Right ventricle myocardium superior (tissue), 1 donor: ENCODE measurements at regions not wholly inside any gene's neighbourhood (a gene's known extent, or its start where the extent isn't known, plus 50 kb on each side); places are given as distances from the start of the nearest gene placed in this dataset.
"Not testable (repeated sequence)": the region's sequence is repeated elsewhere in the genome, so short reads cannot be mapped to it uniquely, and the experiment has no call there.

Experiments used
- ATAC-seq: fragments of 200-7000 bp; cut with Tn5 transposase; one replicate; pipeline ENCODE4 v1.9.1; 2020; ENCODE audit warnings: mild to moderate bottlenecking; ENCODE audit not compliant: poor library complexity
- DNase-seq: peaks from one replicate; pipeline ENCODE4 v3.0.0-alpha.2; 2020
- intact Hi-C: fragments of 100-400 bp; cut with DNase I; formaldehyde crosslinking; loops from one replicate; pipeline ENCODE4 v1.11.2; 2022
- donor health status: DM: no; HTN: yes; CAD: no; lungs with severe emphysema.

GRCh38 chr2:83233781-83234180 is 1225.3 kb downstream of the SUCLG1 start:
- ATAC-seq (no peak), DNase-seq (no peak)
- intact Hi-C loops, result no loop called here

GRCh38 chr2:83233326-83233725 is 1225.8 kb downstream of the SUCLG1 start:
- no peak for DNase-seq
- intact Hi-C loops, result no loop called here
- ATAC-seq, result no peak

DNA sequence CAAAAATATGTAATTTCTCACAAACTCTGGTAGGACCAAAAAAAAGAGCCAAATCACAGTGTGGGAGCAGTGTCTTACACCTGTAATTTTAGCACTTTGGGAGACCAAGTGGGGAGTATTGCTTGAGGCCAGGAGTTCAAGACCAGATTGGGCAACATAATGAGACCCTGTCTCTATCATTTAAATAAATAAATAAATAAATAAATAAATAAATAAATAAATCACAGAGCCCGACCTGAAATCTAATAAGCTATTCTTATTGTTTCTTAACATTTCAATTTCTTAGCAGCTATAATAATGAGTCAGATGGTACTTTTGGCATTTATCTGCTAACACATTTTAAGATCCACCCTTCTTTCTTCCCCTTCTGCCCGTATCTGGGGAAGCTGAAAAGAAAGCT is 1229.6 kb downstream of the SUCLG1 start:
- intact Hi-C loops, result no loop called here
- DNase-seq, result no peak
- no peak for ATAC-seq

GRCh38 chr2:83224591-83225200 is 1234.4 kb downstream of the SUCLG1 start:
- DNase-seq, result no peak
- no peak for ATAC-seq
- intact Hi-C loops, result no loop called here

GRCh38 chr2:83221258-83221657 is 1237.8 kb downstream of the SUCLG1 start:
- intact Hi-C loops, result no loop called here
- no peak for DNase-seq
- ATAC-seq, result no peak

DNA sequence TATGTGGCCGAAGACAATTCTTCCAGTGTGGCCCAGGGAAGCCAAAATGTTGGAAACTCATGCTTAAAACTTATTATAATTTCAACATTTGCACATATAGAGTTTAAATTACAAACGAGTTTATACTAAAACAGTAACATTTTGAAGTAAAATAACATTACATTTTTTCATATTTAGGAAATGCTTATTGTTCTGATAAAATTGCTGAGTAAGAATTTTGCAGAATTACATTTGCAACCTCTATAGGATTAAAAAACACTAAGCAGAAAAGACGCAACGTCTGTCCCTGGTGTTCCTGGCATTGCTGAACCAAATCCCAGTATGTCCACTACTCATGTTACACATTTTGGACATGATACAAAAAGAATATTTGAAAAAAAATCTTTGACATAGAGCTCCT is 1241.2 kb downstream of the SUCLG1 start:
- DNase-seq (no peak), ATAC-seq (no peak)
- intact Hi-C loops, result no loop called here

- ATAC-seq, result peak; percentile 73
- intact Hi-C loops, result no loop called here
- DNase-seq, result no peak
Observed at GRCh38 chr2:83196225-83196624, 1262.9 kb downstream of the SUCLG1 start.

GRCh38 chr2:83191316-83191715 is 1267.8 kb downstream of the SUCLG1 start:
- intact Hi-C loops, result no loop called here
- no peak for ATAC-seq
- DNase-seq, result no peak

DNA sequence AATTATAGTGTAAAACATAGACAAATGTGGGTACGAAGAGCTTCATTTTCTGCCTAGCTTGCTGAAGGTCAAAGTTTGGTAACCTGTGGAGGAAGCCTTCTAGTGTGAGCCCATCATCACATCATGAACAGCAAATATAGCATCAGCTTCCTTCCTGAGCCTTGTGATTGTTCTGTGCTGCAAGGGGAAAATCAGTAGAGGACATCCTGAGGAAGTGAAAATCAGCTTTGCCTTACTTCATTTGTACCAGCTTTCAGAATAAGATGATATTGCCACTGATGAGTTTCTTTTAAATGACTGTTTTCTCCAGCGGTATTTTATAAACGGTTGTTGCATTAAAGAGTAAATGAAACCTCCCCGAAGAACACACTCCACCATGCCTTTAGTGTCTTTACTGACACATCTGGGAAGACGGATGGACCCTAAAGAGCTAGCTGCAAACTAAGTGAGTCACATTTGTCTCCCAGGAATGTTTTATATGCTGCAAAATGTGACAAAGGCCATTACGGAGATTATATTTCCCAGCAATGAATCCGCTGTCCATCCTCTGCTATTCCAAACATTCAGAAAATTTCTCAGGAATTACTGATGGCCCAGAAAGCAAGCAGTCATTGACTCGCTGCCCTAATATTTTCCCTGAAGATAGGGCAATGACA is 1272.8 kb downstream of the SUCLG1 start:
- no peak for ATAC-seq
- DNase-seq, result no peak
- intact Hi-C loops, result no loop called here

- ATAC-seq, DNase-seq, intact Hi-C loops: not testable (repeated sequence)
Observed at GRCh38 chr2:83180862-83181530, 1278.1 kb downstream of the SUCLG1 start.

- ATAC-seq, result no peak
- intact Hi-C loops, result no loop called here
Observed at GRCh38 chr2:83176539-83176938, 1282.5 kb downstream of the SUCLG1 start.

DNA sequence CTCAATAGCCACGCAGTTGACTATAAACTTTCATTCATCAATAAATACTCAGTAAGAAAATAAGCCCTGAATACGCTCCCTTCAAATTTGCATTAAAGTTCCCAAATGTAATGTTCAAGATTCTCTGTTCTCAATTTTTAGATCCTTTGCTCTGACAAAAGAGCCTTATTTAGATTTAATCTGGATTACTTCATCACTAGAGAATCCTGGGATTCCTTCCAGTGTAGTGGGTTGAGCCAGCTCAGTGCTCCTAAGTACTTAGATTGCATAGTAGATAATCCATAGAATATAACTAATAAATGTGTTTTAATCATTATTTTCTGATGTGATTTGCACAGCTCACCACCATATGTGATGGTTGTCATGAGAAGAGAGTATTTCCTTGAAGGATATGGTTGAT is 1286.2 kb downstream of the SUCLG1 start:
- intact Hi-C loops, result no loop called here
- DNase-seq, result no peak
- no peak for ATAC-seq

More at GRCh38 chr2:83176539-83176938, 1282.5 kb downstream of the SUCLG1 start:
- DNase-seq, result no peak

- DNase-seq (no peak), ATAC-seq (no peak)
- intact Hi-C loops, result no loop called here
Observed at GRCh38 chr2:83168377-83168776, 1290.7 kb downstream of the SUCLG1 start.

DNA sequence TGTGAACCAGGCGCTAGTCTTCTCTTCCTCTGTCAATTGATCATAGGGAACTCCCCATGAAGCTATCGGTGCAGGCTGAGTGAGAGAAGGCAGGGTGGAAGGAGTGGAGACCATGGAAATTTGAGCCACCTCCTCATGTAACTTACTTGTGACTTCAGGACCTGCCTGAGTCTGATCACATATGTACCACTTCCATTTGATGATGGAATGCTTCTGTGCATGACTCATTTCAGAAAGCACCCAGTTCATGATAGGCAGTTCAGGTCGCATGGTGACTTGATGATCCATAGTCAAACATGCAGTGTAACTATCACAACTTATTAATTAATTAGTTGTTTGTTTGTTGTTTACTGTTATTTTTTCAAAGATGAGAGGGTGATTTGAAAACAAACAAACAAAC is 1296.7 kb downstream of the SUCLG1 start:
- intact Hi-C loops, result no loop called here
- DNase-seq (no peak), ATAC-seq (no peak)

DNA sequence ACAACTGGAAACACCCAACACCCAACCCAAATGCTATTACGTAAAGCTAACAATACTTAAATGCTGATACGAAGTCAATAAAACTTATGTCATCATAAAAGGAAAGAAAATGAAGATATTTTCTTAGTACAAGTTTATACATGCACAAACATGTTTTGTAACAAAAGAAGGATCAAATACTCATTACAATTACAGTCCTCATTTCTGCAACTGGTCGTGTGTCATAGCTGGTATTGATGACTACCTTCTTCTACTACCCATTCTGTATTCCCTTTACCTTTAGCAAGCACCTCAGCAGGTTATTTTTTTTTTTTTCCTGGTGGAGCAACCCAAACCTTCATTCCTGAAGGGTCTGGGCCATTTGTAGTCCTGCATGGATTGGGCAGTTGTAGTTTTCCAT is 1298.5 kb downstream of the SUCLG1 start:
- intact Hi-C loops, result no loop called here
- DNase-seq (no peak), ATAC-seq (no peak)

DNA sequence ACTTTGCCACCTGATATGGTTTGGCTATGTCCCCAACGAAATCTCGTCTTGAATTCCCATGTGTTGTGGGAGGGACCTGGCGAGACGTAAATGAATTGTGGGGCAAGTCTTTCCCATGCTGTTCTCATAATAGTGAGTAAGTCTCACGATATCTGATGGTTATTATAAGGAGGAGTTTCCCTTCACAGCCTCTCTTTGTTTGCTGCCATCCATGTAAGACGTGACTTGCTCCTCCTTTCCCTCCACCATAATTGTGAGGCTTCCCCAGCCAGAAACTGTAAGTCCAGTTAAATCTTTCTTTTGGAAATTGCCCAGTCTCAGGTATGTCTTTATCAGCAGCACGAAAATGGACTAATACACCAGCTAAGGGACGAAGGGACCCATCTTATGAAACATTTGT is 1303.3 kb downstream of the SUCLG1 start:
- DNase-seq (no peak), ATAC-seq (no peak)
- intact Hi-C loops, result no loop called here

- DNase-seq, result no peak
- intact Hi-C loops, result no loop called here
- no peak for ATAC-seq
Observed at GRCh38 chr2:83143946-83144345, 1315.1 kb downstream of the SUCLG1 start.

DNA sequence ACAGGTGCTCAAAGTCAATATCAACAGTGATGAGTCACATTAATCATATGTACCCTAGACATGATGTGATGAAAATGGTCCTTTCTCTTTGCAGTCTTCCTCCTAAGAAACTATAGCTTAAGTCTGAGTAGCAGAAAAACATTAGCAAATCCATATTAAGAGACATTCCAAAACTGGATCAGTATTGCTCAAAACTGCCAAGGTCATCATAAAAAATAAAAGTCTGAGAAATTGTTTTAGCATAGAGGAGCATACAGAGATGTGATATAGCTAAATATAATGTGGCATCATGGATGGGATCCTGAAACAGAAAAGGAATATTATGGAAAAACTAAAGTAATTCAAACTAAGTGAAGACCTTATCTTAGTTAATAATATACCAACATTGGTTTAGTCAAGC is 1316.1 kb downstream of the SUCLG1 start:
- DNase-seq (no peak), ATAC-seq (no peak)
- intact Hi-C loops, result no loop called here

GRCh38 chr2:83115606-83116005 is 1343.5 kb downstream of the SUCLG1 start:
- no peak for ATAC-seq
- intact Hi-C loops, result no loop called here
- no peak for DNase-seq

GRCh38 chr2:83115155-83115554 is 1343.9 kb downstream of the SUCLG1 start:
- ATAC-seq, result no peak
- intact Hi-C loops, result no loop called here
- DNase-seq, result no peak
